Panc1 (cell line): ENCODE measurements at regions not wholly inside any gene's neighbourhood (a gene's known extent, or its start where the extent isn't known, plus 50 kb on each side); places are given as distances from the start of the nearest gene placed in this dataset.

Source experiments
- ATAC-seq: fragments of 200-7000 bp; cut with Tn5 transposase; 2 replicates; pipeline ENCODE4 v1.9.1; 2020; ENCODE audit warnings: mild to moderate bottlenecking, moderate library complexity
- BruUV-seq: library from RNA; stranded (reverse); fragments of 400-500 nt; replicated peaks from 2 replicates; lab custom pipeline; 2021; lab: Mats Ljungman, UMichigan
- CTCF ChIA-PET: fragments of 300-600 bp; sonication (Branson Sonifier 250); formaldehyde crosslinking; loops from one replicate; lab custom pipeline; 2022; ENCODE audit warnings: antibody characterized with exemption; lab: Charles Lee
- POLR2A ChIA-PET: fragments of 300-600 bp; sonication (Branson Sonifier 250); formaldehyde crosslinking; loops from one replicate; lab custom pipeline; 2022; ENCODE audit warnings: antibody characterized with exemption; lab: Charles Lee
- DNase-seq: peaks from one replicate; pipeline ENCODE4 v3.0.0-alpha.2; 2010; ENCODE audit warnings: low read depth, low spot score
- H3K27ac ChIP-seq: 2 replicates; pipeline ENCODE4 v1.5.1; 2011; ENCODE audit warnings: mild to moderate bottlenecking, low read length, inconsistent platforms
- H3K27me3 ChIP-seq: fragments of 200-500 bp; sonication (Bioruptor generic); 2 replicates; pipeline ENCODE4 v1.6.0; 2014; ENCODE audit warnings: low read length, inconsistent platforms; ENCODE audit not compliant: control insufficient read depth, insufficient read depth
- H3K36me3 ChIP-seq: fragments of 200-500 bp; sonication (Bioruptor generic); 2 replicates; pipeline ENCODE4 v1.5.1; 2014; ENCODE audit warnings: inconsistent platforms, mild to moderate bottlenecking, low read length, moderate library complexity; ENCODE audit not compliant: control insufficient read depth, insufficient read depth
- H3K4me1 ChIP-seq: 2 replicates; pipeline ENCODE4 v1.5.1; 2011; ENCODE audit warnings: inconsistent platforms, mild to moderate bottlenecking, low read length, moderate library complexity; ENCODE audit not compliant: control insufficient read depth, insufficient read depth
- H3K4me3 ChIP-seq, 2 experiments: 2 replicates each; pipeline ENCODE4 v1.5.1; 2011 to 2012; ENCODE audit warnings: low read depth in 2 of 2, low read length in 2 of 2, mild to moderate bottlenecking in 2 of 2, inconsistent platforms in 1 of 2, moderate library complexity in 1 of 2
- H3K9me3 ChIP-seq: fragments of 200-500 bp; sonication (Bioruptor generic); 2 replicates; pipeline ENCODE4 v1.5.1; 2014; ENCODE audit warnings: low read depth, mild to moderate bottlenecking, inconsistent platforms, low read length, moderate library complexity; ENCODE audit not compliant: control insufficient read depth, insufficient read depth
- CTCF ChIP-seq: fragments of 450-650 bp; IDR thresholded peaks from 2 replicates; pipeline ENCODE4 v1.5.1; 2017; ENCODE audit warnings: mild to moderate bottlenecking
- POLR2AphosphoS5 ChIP-seq: IDR thresholded peaks from 2 replicates; pipeline ENCODE4 v1.6.1; 2012; ENCODE audit warnings: mild to moderate bottlenecking, low read depth, low read length, moderate library complexity
- REST ChIP-seq, 2 experiments: IDR thresholded peaks; 2 replicates each; pipeline ENCODE4 v1.6.1; 2011 to 2012; ENCODE audit warnings: low read depth in 2 of 2, control low read depth in 1 of 2, low read length in 1 of 2, mild to moderate bottlenecking in 1 of 2, moderate library complexity in 1 of 2; ENCODE audit not compliant: insufficient read depth in 1 of 2
- SIN3A ChIP-seq: IDR thresholded peaks from 2 replicates; pipeline ENCODE4 v1.6.1; 2012; ENCODE audit warnings: low read depth, mild to moderate bottlenecking, low read length, moderate library complexity, borderline replicate concordance; ENCODE audit not compliant: insufficient read depth
- TCF7L2 ChIP-seq: IDR thresholded peaks from 2 replicates; pipeline ENCODE4 v1.6.1; 2011; ENCODE audit warnings: mild to moderate bottlenecking, low read depth, low read length, inconsistent platforms
- in situ Hi-C: cut with HindIII; loops from 2 replicates; pipeline ENCODE4 v1.10.0; 2016; ENCODE audit warnings: low sequenced_read_pairs, low pct_unique_long_range_greater_than_20kb
- intact Hi-C: fragments of 100-400 bp; cut with micrococcal nuclease; formaldehyde crosslinking; loops from one replicate; pipeline ENCODE4 v1.10.0; 2022; ENCODE audit not compliant: unreplicated experiment

- Histone ChIP-seq H3K9me3 (no peaks in the 10 kb centered on the region), H3K36me3 (no peaks in the 10 kb centered on the region), H3K27me3 (no peaks in the 10 kb centered on the region), H3K4me3 (no peak overlapping the region), H3K27ac (no peak overlapping the region), H3K4me1 (no peaks in the 10 kb centered on the region)
- in situ Hi-C loops (no loop called here), intact Hi-C loops (no loop called here)
- no TSS peak for BruUV-seq
- DNase-seq = no peak
- CTCF ChIA-PET = no interaction called here
- TF ChIP-seq CTCF = no peak
- TF ChIP-seq TCF7L2 = no peak
- TF ChIP-seq REST (IDR thresholded peaks at IDR 0.05; ENCODE audit: insufficient read depth in 1 of 2, low read depth in 2 of 2, low read length in 1 of 2) = no peak
- TF ChIP-seq POLR2AphosphoS5 = no peak
- TF ChIP-seq SIN3A = no peak
- POLR2A ChIA-PET = no interaction called here
- no peak for ATAC-seq
Measured at GRCh38 chr7:9782275-9782674, 1191.4 kb upstream of the PHF14 start.

- H3K27ac ChIP-seq = no peak overlapping the region
- CTCF ChIA-PET = no interaction called here
- H3K9me3 ChIP-seq = no peaks in the 10 kb centered on the region
- POLR2A ChIA-PET = no interaction called here
- in situ Hi-C loops (no loop called here), intact Hi-C loops (no loop called here)
- ATAC-seq = no peak
- H3K36me3 ChIP-seq = no peaks in the 10 kb centered on the region
- TF ChIP-seq TCF7L2 = no peak
- no peak for TF ChIP-seq SIN3A
- TF ChIP-seq POLR2AphosphoS5 = no peak
- no peak for TF ChIP-seq REST (IDR thresholded peaks at IDR 0.05; ENCODE audit: insufficient read depth in 1 of 2, low read depth in 2 of 2, low read length in 1 of 2)
- TF ChIP-seq CTCF = no peak
- H3K27me3 ChIP-seq = no peaks in the 10 kb centered on the region
- DNase-seq = no peak
- H3K4me3 ChIP-seq = no peak overlapping the region
- BruUV-seq = no TSS peak
- H3K4me1 ChIP-seq = no peaks in the 10 kb centered on the region
Measured at GRCh38 chr7:9785211-9785610, 1188.5 kb upstream of the PHF14 start.
